DND-41 (cell line): ENCODE measurements at regions not wholly inside any gene's neighbourhood (a gene's known extent, or its start where the extent isn't known, plus 50 kb on each side); places are given as distances from the start of the nearest gene placed in this dataset.
A peak's percentile ranks its signal among the peaks of the same experiment; 100 is the strongest.

ENCODE experiments used
- ATAC-seq: fragments of 200-7000 bp; cut with Tn5 transposase; 3 replicates; pipeline ENCODE4 v1.9.1; 2021; ENCODE audit warnings: low read depth; ENCODE audit not compliant: insufficient read depth
- DNase-seq: peaks from one replicate; pipeline ENCODE4 v3.0.0-alpha.2; 2020
- H2AFZ ChIP-seq: 2 replicates; pipeline ENCODE4 v1.6.0; 2012; ENCODE audit warnings: low read depth, low read length
- H3K27ac ChIP-seq: 2 replicates; pipeline ENCODE4 v1.5.1; 2012; ENCODE audit warnings: low read length, inconsistent platforms
- H3K27me3 ChIP-seq: fragments of 200-600 bp; sonication (generic); 2 replicates; pipeline ENCODE4 v1.6.0; 2012; ENCODE audit warnings: low read length, mild to moderate bottlenecking, inconsistent platforms; ENCODE audit not compliant: insufficient read depth, poor library complexity
- H3K36me3 ChIP-seq: 2 replicates; pipeline ENCODE4 v1.5.1; 2012; ENCODE audit warnings: low read length, inconsistent platforms; ENCODE audit not compliant: insufficient read depth
- H3K4me1 ChIP-seq: 2 replicates; pipeline ENCODE4 v1.5.1; 2012; ENCODE audit warnings: mild to moderate bottlenecking, low read length; ENCODE audit not compliant: insufficient read depth
- H3K4me2 ChIP-seq: 2 replicates; pipeline ENCODE4 v1.6.0; 2012; ENCODE audit warnings: mild to moderate bottlenecking, moderate library complexity, low read length, inconsistent platforms; ENCODE audit not compliant: insufficient read depth
- H3K4me3 ChIP-seq, 2 experiments: fragments of 200-600 bp in 1 of 2; shearing (Covaris generic) in 1 of 2; 2 replicates each; pipeline ENCODE4 v1.5.1; 2012 to 2016; ENCODE audit warnings: inconsistent platforms in 2 of 2, low read length in 2 of 2, mild to moderate bottlenecking in 2 of 2, low read depth in 1 of 2, moderate library complexity in 1 of 2
- H3K79me2 ChIP-seq: 2 replicates; pipeline ENCODE4 v1.6.0; 2012; ENCODE audit warnings: low read length, inconsistent platforms; ENCODE audit not compliant: insufficient read depth
- H3K9ac ChIP-seq: 2 replicates; pipeline ENCODE4 v1.6.0; 2012; ENCODE audit warnings: low read depth, mild to moderate bottlenecking, inconsistent platforms, low read length, moderate library complexity
- H3K9me3 ChIP-seq: 2 replicates; pipeline ENCODE4 v1.5.1; 2012; ENCODE audit warnings: low read length, moderate library complexity, mild to moderate bottlenecking, inconsistent platforms; ENCODE audit not compliant: insufficient read depth, severe bottlenecking
- H4K20me1 ChIP-seq: 2 replicates; pipeline ENCODE4 v1.6.0; 2012; ENCODE audit warnings: low read length; ENCODE audit not compliant: insufficient read depth
- CTCF ChIP-seq: IDR thresholded peaks from 2 replicates; pipeline ENCODE4 v1.5.1; 2012; ENCODE audit warnings: borderline replicate concordance, low read length, moderate library complexity, mild to moderate bottlenecking; ENCODE audit not compliant: poor library complexity, severe bottlenecking; ENCODE audit errors: extremely low read depth
- EZH2 ChIP-seq: IDR thresholded peaks from 3 replicates; pipeline ENCODE4 v1.6.1; 2012; ENCODE audit warnings: borderline replicate concordance, low read depth, mild to moderate bottlenecking, moderate library complexity, low read length, inconsistent platforms; ENCODE audit not compliant: severe bottlenecking

GRCh38 chr15:62647843-62648505, 394.6 kb upstream of the TPM1 start:
- Histone ChIP-seq H3K79me2 (no peaks in the 10 kb centered on the region), H3K36me3 (no peaks in the 10 kb centered on the region), H4K20me1 (no peaks in the 10 kb centered on the region), H3K4me1 (no peaks in the 10 kb centered on the region), H2AFZ (no peak overlapping the region), H3K4me3 (no peak overlapping the region), H3K27me3 (no peaks in the 10 kb centered on the region), H3K9me3 (no peaks in the 10 kb centered on the region), H3K9ac (no peak overlapping the region), H3K4me2 (no peak overlapping the region), H3K27ac (no peak overlapping the region)
- TF ChIP-seq EZH2 (no peak), CTCF (no peak)
- ATAC-seq (no peak), DNase-seq (no peak)

- no peak overlapping the region for H2AFZ ChIP-seq
- H3K4me3 ChIP-seq = no peak overlapping the region
- no peaks in the 10 kb centered on the region for H3K4me1 ChIP-seq
- no peak for ATAC-seq
- H3K27ac ChIP-seq = no peak overlapping the region
- H3K36me3 ChIP-seq = no peaks in the 10 kb centered on the region
- no peak for DNase-seq
- TF ChIP-seq EZH2 = no peak
- TF ChIP-seq CTCF = peak; percentile 31
- H3K9me3 ChIP-seq = no peaks in the 10 kb centered on the region
- H3K79me2 ChIP-seq = no peaks in the 10 kb centered on the region
- no peaks in the 10 kb centered on the region for H3K27me3 ChIP-seq
- H3K4me2 ChIP-seq = no peak overlapping the region
- no peak overlapping the region for H3K9ac ChIP-seq
- no peaks in the 10 kb centered on the region for H4K20me1 ChIP-seq
Measured at GRCh38 chr15:62648954-62649353, 393.6 kb upstream of the TPM1 start.

- H3K4me3 ChIP-seq = no peak overlapping the region
- H2AFZ ChIP-seq = no peak overlapping the region
- H3K27me3 ChIP-seq = no peaks in the 10 kb centered on the region
- no peak for DNase-seq
- H3K79me2 ChIP-seq = no peaks in the 10 kb centered on the region
- no peak overlapping the region for H3K9ac ChIP-seq
- H3K9me3 ChIP-seq = no peaks in the 10 kb centered on the region
- no peak for TF ChIP-seq EZH2
- no peak for TF ChIP-seq CTCF
- no peak overlapping the region for H3K4me2 ChIP-seq
- no peaks in the 10 kb centered on the region for H3K36me3 ChIP-seq
- no peak overlapping the region for H3K27ac ChIP-seq
- no peaks in the 10 kb centered on the region for H3K4me1 ChIP-seq
- ATAC-seq = no peak
- H4K20me1 ChIP-seq = no peaks in the 10 kb centered on the region
Measured at GRCh38 chr15:62649793-62650420, 392.6 kb upstream of the TPM1 start.
